HCT116 (cell line): ENCODE measurements at regions not wholly inside any gene's neighbourhood (a gene's known extent, or its start where the extent isn't known, plus 50 kb on each side); places are given as distances from the start of the nearest gene placed in this dataset.

ENCODE experiments used
- CEBPB ChIP-seq: IDR thresholded peaks from 2 replicates; pipeline ENCODE4 v1.6.1; 2012; ENCODE audit warnings: low read depth
- CTCF ChIP-seq, 3 experiments: fragments of 200-600 bp in 1 of 3; sonication (generic) in 1 of 3; IDR thresholded peaks in 2 of 3; conservative IDR thresholded peaks in 1 of 3; 2 replicates each; pipeline ENCODE4 v1.5.1; 2012 to 2017; ENCODE audit warnings: low read depth in 2 of 3, low read length in 2 of 3, antibody characterized with exemption in 1 of 3, borderline replicate concordance in 1 of 3, control low read depth in 1 of 3, mild to moderate bottlenecking in 1 of 3, mixed read lengths in 1 of 3, mixed run types in 1 of 3, moderate library complexity in 1 of 3; ENCODE audit not compliant: insufficient read depth in 1 of 3
- EZH2 ChIP-seq: fragments of 200-600 bp; sonication (generic); IDR thresholded peaks from 2 replicates; pipeline ENCODE4 v1.6.1; 2017; ENCODE audit warnings: antibody characterized with exemption, mixed run types
- EZH2phosphoT487 ChIP-seq: fragments of 200-600 bp; IDR thresholded peaks from 2 replicates; pipeline ENCODE4 v1.6.1; 2018; ENCODE audit warnings: antibody characterized with exemption, borderline replicate concordance
- JUND ChIP-seq: IDR thresholded peaks from 2 replicates; pipeline ENCODE4 v1.6.1; 2012
- MAX ChIP-seq: IDR thresholded peaks from 2 replicates; pipeline ENCODE4 v1.6.1; 2012
- POLR2A ChIP-seq: IDR thresholded peaks from 2 replicates; pipeline ENCODE4 v1.7.0; 2011; ENCODE audit warnings: borderline replicate concordance; ENCODE audit not compliant: insufficient read depth, insufficient read length; ENCODE audit errors: extremely low read depth
- POLR2AphosphoS5 ChIP-seq: IDR thresholded peaks from 2 replicates; pipeline ENCODE4 v1.6.1; 2011; ENCODE audit warnings: mild to moderate bottlenecking, low read depth, low read length, moderate library complexity
- RAD21 ChIP-seq: IDR thresholded peaks from 2 replicates; pipeline ENCODE4 v1.6.1; 2012; ENCODE audit warnings: low read depth, mild to moderate bottlenecking
- SIN3A ChIP-seq: IDR thresholded peaks from 2 replicates; pipeline ENCODE4 v1.6.1; 2012; ENCODE audit warnings: low read depth
- TCF7L2 ChIP-seq: IDR thresholded peaks from 2 replicates; pipeline ENCODE4 v1.7.0; 2011; ENCODE audit warnings: borderline replicate concordance, inconsistent platforms; ENCODE audit not compliant: insufficient read depth, insufficient read length; ENCODE audit errors: extremely low read depth
- ZBTB33 ChIP-seq: IDR thresholded peaks from 2 replicates; pipeline ENCODE4 v1.6.1; 2011; ENCODE audit warnings: mild to moderate bottlenecking, low read length, moderate library complexity; ENCODE audit not compliant: insufficient replicate concordance; ENCODE audit errors: extremely low read depth

GRCh38 chr2:136344339-136344738, 226.4 kb upstream of the CXCR4 start:
- TF ChIP-seq CTCF (IDR thresholded peaks at IDR 0.05 in 2 of 3, conservative IDR thresholded peaks at IDR 0.05 in 1 of 3; ENCODE audit: borderline replicate concordance in 1 of 3, insufficient read depth in 1 of 3, low read depth in 2 of 3, low read length in 2 of 3), result no peak
- no peak for TF ChIP-seq MAX
- TF ChIP-seq RAD21, result no peak
- no peak for TF ChIP-seq POLR2A
- no peak for TF ChIP-seq EZH2
- no peak for TF ChIP-seq ZBTB33
- TF ChIP-seq EZH2phosphoT487, result no peak
- TF ChIP-seq SIN3A, result no peak
- TF ChIP-seq JUND, result no peak
- no peak for TF ChIP-seq POLR2AphosphoS5
- TF ChIP-seq TCF7L2, result no peak
- TF ChIP-seq CEBPB, result no peak
